Effector CD4-positive, alpha-beta T cell (primary cell): ENCODE measurements at regions not wholly inside any gene's neighbourhood (a gene's known extent, or its start where the extent isn't known, plus 50 kb on each side); places are given as distances from the start of the nearest gene placed in this dataset.

Experiments
- DNase-seq: peaks from one replicate; pipeline ENCODE4 v3.0.0-alpha.2; 2020

DNA sequence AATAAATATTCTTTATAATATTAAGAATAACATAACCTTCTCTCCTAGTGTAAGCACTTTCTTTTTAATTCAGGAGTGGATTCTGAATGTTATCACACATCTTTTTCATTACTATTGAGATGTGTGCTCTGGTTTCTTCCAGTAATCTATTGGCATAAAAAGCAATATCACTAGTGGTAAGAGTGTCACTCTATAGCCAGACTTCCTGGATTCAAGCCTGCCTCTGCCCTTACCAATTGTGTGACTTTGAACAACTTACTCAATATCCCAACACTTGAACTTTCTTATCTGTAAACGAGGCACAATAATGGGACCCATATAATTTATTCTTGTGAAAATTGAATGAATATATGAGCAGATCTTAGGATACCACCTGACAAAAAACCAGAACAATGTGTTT, 71.0 kb downstream of the SEM1 start:
- DNase-seq, result no peak

DNA sequence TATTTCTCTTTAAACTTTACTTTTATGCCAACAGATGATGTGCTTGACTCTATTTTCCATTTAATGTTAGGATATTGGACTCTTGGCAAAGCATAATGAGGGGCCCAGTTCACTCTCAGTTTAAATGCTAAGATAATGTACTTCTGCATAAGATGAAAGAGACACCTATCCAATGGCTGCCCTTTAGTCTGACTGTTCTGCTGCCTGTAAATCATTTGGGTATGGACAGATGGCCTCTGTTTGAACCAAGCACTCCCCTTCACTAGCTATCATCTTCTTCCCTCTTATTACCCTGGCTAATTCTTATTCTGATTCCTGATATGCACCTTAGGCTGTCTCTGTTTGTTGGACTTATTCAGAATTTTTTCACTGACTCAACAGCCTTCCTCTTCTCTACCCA, 72.1 kb downstream of the SEM1 start:
- DNase-seq, result no peak

DNA sequence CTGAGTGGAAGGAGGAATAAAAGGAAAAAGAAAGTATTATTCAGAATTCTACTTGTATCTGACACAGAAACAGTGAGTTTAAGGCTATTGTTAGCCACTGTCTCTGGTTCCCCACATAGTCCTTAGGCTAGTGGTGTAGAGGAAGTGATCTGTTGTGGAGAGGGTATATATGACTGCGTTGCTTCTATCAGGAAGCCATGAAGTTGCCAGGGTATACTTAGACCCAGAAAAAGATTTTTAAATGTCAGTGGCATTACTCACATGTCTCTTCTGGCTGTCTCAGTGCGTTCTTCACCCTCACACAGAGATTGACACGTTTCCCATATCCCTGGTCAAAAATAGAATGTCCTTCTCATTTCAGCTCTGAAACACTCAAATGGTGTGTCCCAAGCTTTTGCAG, 72.7 kb downstream of the SEM1 start:
- no peak for DNase-seq

DNA sequence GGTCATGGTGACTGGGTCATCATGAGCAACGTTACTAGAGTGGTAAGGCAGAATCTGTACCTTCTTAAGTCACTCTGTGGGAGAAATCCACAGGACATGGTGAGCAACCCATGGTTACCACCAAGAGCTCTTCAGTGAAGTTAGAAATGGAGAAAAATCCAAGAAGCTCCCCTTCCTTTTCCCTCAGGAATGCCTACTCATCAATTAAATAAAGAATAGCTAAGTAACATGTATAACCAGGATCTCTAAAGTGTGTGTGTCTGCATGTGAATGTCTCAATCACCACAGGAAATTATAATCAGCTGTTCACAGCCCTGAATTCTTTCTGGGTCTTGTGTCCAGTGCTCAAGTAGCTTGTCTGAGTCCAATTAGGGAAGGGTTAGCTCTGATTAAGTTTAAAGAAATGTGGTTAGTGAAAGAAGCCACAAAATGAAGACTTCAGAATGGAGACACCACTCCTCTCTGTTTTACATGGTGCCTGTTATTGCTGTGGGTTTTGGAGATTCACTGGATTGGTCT, 73.2 kb downstream of the SEM1 start:
- DNase-seq, result no peak

DNA sequence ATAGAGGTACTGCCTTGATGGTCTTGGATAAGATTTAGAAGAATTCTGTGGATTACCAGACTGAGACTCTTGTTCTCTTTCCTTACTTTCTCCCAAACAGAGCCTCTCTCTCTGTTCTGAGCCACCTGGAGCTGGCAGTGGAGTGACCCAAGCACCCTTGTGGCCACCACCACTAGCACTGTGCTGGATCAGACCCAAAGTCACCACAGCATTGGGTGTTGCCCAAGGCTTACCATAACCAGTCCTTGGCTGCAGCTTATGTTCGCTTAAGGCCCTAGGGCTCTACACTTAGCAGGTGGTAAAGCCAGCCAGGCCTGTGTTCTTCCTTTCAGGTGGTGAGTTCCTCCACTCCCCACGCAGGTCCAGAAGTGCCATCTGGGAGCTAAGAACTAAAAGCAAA, 79.8 kb downstream of the SEM1 start:
- no peak for DNase-seq

DNA sequence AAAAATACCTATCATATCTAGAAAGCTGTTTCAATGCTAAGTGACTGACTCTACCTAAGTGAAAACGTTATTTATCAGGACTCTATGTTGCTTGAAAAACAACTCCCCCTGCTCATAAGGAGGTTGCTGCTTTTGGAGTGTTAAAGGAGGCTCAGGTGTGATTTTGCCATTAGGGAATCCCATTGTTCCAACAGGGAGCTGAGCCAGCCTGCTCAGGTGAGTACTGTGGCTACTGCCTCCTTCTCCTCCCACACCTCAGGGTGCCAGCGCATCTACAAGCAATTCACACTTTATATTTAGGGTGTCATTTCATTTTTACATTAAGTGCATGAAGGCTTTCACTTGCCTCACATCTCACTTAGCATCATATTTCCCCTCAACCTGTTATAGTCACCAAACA, 84.7 kb downstream of the SEM1 start:
- no peak for DNase-seq

DNA sequence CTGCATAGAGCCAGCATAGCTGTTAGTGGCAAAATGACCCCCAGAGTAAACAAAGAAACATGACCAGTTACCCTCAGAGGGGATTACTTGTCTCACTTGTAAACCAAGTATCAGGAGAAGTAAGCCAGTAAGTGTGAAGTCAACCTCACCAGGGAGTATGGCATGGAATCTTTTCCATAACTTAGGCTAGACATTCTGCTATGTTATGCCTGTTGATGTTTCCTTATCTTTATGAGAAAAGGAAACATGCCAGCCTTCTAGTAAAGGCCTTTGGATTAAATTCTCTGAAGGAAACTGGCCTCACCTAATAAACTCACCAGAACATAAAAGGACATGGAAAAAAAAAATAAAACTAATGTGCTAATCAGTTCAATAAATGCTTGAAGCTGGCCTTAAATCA, 87.7 kb downstream of the SEM1 start:
- no peak for DNase-seq

DNA sequence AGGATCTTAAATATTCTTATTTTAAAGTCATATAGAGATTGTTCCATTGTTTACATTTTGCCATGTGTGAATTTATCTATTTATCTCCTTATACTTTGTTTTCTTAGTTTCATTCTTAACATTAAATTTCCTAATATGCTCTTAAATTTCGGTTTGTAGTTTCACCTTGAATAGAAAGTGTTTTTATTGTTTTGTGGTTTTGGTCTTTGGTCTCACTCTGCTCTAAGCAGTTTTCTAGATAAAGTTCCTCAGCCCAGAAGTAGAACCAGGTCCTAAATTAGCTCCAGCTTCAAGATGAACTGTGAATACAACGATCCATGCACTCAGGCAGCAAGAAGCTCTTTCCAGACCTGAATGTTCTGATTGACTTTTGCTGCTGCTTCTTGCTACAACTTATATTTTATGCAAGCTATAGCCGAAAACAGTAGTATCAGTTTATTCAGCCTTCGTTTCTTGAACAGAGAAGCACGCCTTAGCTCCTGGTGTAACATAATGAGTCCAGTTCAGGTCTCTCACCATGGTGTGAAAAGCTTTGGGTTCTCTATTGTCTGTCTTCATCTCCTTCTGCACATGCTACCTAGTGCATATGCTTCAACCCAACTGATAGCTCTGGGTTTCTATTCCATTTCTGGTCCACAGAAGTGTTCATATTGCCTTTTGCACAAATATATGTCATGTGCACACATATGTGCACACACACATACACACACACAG, 95.3 kb downstream of the SEM1 start:
- no peak for DNase-seq

DNA sequence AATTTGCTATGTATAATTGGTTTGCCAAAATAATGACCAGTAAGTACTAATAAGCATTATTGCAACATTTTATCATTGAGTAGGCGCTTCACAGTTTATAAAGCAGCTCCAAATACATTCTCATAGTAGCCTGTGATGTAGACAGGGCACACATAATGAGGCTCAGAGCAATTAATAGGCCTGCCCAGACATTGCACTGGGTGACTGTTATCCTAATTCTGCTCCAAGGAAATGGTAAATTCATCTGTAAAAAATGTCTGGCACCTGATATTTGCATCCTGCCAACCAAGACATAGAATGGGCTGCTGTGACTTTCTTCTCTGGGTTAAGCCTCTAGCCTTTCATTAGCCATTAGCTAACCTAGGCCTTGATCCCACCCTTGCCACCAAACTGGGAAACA, 97.6 kb downstream of the SEM1 start:
- DNase-seq, result no peak

DNA sequence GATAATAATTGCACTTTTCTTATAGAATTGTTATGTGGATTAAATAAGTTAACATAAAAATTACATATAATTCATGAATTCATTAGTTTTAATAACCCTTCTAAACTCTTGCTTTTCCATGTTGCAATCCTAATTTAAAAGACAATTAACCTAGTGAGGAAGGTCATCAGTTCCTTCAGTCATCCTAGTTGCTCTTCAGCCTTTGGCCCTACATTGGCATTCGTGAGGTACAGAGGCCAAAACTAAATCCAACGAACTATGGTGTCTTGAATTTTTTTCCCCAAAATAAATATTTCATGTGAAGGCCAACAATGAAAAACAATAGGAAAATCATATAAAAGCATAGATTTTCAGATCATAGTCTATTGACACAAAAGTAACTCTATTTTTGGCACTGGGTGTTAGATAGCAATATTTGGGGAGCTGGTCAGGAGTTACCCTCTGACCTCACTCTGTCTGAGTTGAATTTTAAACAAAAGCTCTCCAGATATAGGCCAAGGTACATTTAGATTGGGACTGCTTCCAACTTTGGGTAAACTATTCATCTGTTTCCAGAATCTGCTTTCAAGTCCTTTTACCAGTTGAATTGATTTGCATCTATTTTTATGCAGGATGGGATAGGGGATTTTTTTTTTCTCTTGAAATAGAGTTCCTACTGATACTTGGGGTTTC, 104.5 kb downstream of the SEM1 start:
- DNase-seq, result no peak

DNA sequence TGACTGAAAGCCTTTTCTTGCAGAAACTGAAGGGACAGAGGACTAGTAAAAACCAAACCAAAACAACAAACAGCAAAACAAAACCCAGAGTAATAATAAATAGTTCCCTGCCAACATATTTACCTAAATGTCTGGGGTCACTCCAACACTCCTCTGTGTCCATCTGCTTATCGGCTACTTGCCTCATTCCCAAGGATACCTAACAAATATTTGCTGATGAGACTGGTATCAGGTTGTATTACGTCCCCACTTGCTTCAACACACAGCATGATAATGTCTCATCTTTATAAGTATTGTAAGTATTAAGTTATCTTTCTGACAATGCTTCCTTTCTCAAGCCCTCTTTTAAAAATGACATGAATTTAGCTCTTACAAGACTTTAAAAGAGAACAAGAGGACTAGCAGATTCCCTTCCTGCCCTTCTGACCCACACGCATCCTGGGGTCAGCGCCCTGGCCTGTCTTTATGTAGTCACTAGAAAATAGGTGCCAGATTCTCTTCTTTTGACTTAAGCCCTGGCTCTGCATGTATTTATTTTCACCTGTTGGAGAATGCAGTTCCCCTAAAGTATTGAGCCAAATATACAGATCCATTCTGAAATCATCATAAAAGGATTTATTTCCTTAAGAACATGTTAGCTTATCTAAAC, 110.2 kb downstream of the SEM1 start:
- no peak for DNase-seq

DNA sequence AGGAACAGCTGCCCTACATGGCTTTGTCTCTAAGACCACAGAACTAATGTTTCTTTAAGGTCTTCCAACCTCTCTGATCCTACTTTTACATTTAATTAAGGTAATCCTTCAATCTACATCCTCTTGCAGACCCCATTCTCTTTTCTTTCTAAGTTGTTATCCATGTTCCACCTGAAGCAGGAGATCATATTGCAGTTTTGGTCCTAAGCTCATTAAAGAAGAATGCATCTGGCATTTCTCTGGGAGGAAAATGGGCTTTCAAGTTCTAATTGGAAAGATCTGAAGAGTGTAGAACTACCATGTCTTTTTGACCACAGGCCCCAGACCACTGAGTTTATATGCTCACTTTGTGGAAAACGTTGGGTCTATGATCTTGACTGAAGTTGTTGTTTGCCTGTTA, 111.2 kb downstream of the SEM1 start:
- DNase-seq, result no peak

DNA sequence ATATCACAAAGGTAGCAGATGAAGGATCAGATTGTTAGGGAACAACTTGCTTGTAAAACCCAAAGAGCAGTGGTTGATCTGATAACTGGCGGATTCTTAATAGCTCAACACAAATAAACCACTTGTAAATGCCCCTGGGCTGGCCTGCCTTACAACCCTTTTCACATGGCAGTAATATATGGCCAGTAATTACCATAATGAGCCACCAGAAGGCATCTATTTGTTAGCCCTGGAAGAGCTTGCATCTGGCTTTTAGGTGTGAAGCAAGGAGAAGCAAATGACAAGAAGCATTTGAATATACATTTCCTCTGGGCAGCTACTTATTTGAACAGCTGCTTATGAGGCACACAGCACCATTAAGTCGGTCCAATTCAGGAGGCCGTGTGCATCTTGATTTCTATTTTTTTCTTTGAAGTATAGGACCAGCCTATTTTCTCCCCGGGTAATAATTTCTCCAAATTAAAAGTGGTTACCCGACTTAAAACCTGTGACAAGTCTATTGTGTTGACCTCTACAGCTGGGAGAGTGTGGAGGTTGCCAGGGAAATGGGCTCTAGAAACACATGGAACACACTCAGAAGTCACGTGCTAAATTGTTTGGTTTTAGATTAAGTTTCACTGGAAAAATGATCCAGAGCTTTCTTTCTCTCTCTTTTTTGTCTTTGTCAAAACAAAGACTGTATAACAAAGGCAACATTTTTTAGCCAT, 113.4 kb downstream of the SEM1 start:
- DNase-seq, result no peak

DNA sequence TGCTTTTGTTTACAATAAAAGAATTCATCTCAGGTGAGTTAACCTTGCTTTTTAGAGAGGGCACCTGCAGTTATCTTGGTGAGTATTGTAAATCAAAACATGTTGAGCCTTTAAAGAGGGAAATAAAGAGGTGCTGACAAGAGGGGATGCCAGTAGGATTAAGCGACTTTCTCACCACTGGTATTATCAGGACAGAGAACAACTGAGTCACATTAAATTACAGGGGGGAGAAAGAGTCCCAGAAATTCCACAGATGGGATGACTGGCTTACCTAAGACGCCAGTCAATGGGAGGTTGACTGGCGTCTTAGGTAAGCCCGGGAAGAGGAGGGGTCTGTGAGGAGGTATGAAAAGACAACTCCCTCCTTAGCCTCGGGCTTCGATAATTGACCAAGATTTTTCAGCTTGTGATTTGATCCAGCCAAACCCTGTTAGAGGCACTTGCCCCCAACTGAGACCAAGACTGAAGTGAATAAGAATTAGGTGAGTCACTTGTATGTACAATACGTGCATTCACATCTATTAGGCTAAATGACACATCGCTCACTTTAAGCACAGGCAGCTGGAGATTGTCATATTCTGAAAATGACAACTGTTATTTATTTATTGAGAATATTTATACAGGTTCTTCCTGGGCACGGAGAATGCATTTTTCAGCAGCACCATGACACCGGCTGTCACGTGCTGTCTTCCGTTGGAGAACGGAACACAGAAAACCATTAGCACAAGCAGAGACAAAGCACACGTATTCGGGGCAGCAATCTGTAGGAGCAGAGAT, 117.6 kb downstream of the SEM1 start:
- no peak for DNase-seq

DNA sequence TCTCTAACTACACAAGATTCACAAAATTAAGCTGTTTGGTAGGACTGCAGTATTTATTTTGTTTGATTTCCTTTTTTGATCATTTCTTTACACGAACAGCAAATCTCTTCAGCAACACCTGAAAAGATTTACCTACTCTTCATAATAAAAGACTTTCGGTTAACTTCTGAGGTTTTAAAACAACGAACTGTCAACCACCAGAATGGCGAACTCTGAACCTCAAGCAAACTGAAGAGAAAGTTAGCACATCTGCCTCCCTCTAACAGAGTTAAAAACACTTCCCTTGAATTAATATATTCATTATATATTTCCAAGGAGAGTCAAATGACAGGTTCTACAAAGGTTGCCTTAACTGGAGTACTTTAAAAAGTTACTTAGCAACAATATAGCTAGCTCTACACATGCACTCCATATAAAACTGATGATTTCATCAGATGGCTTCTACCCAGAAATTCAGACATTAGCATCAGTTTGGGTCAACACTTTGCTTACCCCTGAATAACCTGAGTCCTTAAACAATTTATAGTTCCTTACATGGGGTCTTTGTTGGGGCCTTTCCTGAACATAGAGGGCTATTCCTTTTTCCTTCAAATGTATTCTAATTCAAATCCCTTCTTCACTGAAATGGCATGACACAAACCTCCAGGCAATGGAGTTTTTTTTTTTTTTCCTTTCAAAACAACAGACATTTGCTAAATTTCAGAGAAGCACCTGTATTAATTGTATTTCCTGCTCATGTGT, 118.3 kb downstream of the SEM1 start:
- no peak for DNase-seq

DNA sequence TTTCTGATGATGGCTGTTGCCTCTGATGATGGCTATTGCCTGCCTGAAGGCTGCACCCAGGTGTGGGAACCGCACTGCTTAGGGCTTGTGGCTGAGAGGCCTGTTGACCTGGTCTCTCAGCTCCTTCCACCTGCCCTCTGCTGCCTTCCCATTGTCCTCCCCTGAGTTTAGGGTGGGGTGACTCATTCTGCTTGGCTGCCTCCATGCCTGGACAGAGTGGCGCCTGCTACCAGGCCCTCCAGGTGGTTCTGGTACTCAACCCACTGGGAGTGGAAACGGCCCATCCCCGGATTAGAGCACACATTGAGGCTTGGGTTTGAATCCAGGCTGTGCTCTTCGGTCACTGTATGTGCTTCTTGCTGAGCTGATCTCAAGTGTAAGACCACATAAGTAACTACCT, 120.6 kb downstream of the SEM1 start:
- DNase-seq, result no peak

DNA sequence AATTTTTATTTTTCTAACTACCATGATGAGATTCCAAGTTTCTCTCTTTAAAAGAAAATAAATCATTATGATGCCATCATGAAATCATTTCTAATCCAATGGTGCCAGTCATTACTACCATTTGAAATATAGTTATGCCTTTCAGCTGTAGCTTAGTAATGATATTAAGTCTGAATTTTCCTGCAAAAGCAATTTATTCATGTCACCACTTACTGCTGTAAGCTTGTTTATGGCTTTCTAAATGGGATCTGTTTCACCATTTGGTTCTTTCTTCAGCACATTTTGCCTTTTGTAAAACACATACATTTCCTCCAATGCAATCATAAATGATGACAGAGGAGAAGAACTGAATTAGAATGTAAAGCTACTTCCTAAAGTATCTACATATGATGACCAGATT, 130.5 kb downstream of the SEM1 start:
- DNase-seq, result no peak

DNA sequence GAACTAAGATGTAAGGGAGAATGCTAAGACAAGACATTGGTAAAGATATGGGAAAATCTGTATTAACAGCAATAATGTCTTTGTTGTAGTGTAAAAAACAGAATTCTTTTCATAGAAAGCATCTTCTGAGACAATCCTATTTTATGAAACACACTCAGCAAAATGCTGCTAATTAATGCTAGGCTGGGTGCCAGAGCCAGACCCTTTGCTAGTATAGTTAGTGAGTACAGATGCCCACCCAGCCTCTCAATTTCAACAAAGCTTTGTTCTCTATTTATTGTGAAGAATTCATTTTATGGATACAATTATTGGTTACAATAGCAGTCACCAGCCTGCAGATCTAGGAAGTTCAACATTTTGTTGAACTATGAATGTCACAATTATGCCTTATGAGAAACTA, 131.0 kb downstream of the SEM1 start:
- DNase-seq, result no peak

DNA sequence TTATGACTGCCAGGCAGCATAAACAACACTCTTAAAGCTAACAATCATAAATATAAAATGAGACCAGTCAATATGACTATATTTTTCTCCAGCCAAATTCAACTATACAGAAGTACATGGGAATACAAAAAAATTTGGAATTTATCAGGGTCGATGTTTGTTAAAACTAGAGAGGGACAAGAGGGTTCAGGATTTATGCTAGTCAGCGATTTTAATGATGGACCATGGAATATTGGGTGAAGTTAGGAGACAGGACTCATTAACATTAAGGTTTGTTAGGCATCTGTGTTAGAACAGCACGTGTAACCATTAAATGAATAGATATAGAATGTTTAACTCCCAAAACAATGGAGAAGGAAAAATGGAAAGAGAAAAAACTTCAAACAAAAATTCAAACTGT, 146.2 kb downstream of the SEM1 start:
- DNase-seq, result no peak

DNA sequence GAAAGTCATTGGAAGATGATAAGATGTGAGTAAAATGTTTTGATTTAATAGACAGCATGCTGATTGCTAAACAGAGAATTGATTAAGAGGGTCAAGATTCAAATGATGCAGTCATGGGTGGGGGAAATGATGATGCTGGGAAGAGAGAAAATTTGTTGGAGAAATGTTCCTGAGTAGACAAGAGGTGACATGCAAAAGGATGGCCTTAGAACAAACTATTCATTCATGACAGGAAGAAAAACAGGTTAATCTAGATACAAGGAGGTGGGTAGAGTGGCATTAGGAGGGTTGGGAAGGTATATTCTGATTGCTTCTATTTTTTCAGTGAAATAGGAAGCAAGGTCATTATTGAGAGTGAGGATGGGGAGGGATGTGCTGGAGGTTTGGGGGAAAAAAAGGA, 146.7 kb downstream of the SEM1 start:
- DNase-seq, result no peak

DNA sequence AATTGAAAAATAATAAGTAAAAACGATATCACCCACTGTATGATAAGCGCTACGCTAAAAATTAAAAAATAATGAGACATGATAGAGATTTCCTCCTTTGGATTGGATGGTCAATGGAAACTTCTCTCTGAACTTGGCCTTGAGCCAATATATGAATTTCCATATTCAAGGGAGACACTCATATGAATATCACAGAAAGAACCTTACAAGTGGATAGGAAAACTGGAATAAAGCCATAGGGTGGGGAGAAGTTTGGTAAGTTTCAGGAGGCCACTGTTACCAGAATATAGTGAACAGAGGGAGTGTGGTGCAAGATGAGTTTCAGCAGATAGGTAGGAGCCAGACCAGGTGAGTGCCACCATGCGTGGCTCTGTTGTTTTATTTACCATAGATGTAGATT, 147.2 kb downstream of the SEM1 start:
- no peak for DNase-seq

DNA sequence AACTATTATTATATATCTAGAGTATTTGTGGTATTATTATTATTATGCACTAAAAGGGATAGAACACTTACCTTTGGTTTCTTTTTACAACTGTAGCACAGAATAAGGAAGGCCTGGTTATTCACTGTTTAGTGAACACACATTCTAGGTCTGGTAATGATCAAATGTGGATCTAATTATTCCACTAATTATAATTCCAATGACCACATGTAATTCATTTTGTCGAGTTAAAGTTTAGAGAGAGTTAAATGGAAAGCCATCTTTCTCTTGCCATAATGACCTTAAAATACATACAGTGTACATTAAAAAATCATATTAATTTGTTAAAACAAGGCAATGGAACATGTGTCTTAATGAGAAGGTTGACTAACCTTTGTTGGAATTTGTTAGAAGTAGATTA, 147.8 kb downstream of the SEM1 start:
- no peak for DNase-seq
